Fibroblast of villous mesenchyme (primary cell): ENCODE measurements at regions not wholly inside any gene's neighbourhood (a gene's known extent, or its start where the extent isn't known, plus 50 kb on each side); places are given as distances from the start of the nearest gene placed in this dataset.

Source experiments
- DNase-seq: peaks from one replicate; pipeline ENCODE4 v3.0.0-alpha.2; 2010; ENCODE audit warnings: low read depth
- H3K4me3 ChIP-seq: 2 replicates; pipeline ENCODE4 v1.5.1; 2011; ENCODE audit warnings: low read depth, mild to moderate bottlenecking, low read length
- TF ChIP-seq, protein P1 (sequence below): IDR thresholded peaks from 2 replicates; pipeline ENCODE4 v1.5.1; 2012; ENCODE audit warnings: low read depth, mild to moderate bottlenecking, low read length; ENCODE audit not compliant: insufficient read depth

GRCh38 chr15:62925875-62926274, 116.7 kb upstream of the TPM1 start:
- TF ChIP-seq, protein P1, sequence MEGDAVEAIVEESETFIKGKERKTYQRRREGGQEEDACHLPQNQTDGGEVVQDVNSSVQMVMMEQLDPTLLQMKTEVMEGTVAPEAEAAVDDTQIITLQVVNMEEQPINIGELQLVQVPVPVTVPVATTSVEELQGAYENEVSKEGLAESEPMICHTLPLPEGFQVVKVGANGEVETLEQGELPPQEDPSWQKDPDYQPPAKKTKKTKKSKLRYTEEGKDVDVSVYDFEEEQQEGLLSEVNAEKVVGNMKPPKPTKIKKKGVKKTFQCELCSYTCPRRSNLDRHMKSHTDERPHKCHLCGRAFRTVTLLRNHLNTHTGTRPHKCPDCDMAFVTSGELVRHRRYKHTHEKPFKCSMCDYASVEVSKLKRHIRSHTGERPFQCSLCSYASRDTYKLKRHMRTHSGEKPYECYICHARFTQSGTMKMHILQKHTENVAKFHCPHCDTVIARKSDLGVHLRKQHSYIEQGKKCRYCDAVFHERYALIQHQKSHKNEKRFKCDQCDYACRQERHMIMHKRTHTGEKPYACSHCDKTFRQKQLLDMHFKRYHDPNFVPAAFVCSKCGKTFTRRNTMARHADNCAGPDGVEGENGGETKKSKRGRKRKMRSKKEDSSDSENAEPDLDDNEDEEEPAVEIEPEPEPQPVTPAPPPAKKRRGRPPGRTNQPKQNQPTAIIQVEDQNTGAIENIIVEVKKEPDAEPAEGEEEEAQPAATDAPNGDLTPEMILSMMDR, result no peak
- no peak overlapping the region for H3K4me3 ChIP-seq
- DNase-seq, result no peak

- TF ChIP-seq, protein P1, result no peak
- no peak for DNase-seq
These were observed 115.4 kb upstream of the TPM1 start for GRCh38 chr15:62927196-62927595.

DNA sequence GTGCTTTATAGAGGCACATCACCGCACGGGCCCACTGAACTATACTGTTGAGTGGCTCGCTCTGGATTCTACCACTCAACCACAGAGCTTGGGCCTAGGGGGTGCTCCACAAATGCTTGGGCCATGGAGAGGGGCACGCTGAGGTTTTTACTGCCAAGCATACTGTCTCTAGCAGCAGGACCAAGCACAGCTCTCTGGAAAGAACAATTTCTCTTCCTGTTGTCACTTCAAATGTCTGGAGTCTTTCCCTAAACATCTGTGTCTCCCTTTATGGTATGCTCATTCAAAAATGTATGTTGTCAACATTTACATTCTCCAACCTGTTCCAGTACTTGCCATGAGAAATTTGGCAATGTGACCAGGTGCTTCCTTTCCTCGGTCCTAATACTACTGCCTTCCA, 114.7 kb upstream of the TPM1 start:
- H3K4me3 ChIP-seq, result no peak overlapping the region
- TF ChIP-seq, protein P1, result no peak
- no peak for DNase-seq

More at GRCh38 chr15:62927196-62927595, 115.4 kb upstream of the TPM1 start:
- H3K4me3 ChIP-seq, result no peak overlapping the region

GRCh38 chr15:62928242-62928999, 114.1 kb upstream of the TPM1 start:
- peak; percentile 86 for DNase-seq
- TF ChIP-seq, protein P1, result no peak
- H3K4me3 ChIP-seq, result no peak overlapping the region

DNA sequence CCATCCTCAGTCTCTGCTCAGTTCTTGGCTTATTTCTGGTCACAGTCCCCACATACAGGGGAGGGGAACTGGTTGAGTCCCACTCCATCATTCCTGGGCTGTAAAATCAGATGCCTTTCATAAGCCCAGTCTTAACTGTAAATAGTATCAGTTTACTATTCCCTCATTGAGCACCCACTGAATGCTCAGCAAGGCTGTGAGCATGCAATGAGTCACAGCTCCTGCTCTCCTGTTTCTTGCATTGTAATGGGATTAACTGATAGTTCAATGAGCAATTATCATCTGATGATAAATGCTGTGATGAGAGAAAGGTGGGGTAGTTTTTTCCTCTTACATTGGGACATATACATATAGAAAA, 113.6 kb upstream of the TPM1 start:
- H3K4me3 ChIP-seq, result no peak overlapping the region
- DNase-seq, result peak; percentile 67
- TF ChIP-seq, protein P1, result no peak

GRCh38 chr15:62931650-62932049, 110.9 kb upstream of the TPM1 start:
- TF ChIP-seq, protein P1, result no peak
- no peak overlapping the region for H3K4me3 ChIP-seq
- peak; percentile 56 for DNase-seq

DNA sequence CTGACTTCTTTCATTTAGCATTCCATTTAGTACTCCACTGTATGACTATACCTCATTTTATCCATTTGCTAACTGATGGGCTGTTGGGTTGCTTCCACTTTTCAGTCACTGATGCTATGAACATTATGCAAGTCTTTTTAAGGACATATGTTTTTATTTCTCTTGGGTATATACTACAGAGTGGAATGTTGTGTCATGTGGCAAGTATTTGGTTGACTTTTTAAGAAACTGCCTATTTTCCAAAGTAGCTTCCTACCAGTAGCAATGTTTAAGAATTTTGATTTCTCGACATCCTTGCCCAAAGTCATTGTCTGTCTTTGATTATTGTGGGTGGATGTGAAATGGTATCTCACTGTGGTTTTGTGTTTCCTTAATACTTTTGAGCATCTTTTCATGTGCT, 110.1 kb upstream of the TPM1 start:
- TF ChIP-seq, protein P1, result no peak
- H3K4me3 ChIP-seq, result no peak overlapping the region
- peak; percentile 79 for DNase-seq
